ENCODE measurements at regions not wholly inside any gene's neighbourhood (a gene's known extent, or its start where the extent isn't known, plus 50 kb on each side); places are given as distances from the start of the nearest gene placed in this dataset.
"Not testable (repeated sequence)": the region's sequence is repeated elsewhere in the genome, so short reads cannot be mapped to it uniquely, and the experiment has no call there.

DNA sequence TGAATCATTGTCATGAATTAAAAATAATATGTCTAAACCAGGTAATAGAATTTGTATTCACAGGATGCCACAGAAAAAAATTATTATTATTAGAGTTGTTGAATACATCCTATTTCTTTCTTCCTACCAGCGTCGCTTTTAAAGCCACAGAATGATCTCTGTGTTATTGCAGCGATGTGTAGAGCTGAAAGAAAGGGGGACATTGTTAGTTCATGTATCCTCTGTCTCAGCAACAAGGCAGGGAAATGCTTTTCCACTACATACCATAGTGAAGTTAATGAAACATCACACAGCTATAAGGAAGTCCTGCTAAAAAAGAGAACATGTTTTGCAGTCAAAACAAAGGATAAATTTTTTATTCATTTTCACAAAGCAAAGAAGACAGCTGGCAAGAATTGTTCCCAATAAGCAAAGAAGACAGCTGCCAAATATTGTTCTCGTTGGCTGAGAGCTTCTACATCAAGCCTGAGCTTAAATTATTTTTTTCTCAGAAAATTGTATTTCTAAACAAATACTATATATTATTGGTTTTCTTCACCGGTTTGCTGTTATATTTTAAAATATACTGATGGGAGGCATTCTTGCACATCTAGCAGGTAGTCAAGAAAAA is 1234.4 kb downstream of the SUCLG1 start:
- DNase-seq, result no peak

DNA sequence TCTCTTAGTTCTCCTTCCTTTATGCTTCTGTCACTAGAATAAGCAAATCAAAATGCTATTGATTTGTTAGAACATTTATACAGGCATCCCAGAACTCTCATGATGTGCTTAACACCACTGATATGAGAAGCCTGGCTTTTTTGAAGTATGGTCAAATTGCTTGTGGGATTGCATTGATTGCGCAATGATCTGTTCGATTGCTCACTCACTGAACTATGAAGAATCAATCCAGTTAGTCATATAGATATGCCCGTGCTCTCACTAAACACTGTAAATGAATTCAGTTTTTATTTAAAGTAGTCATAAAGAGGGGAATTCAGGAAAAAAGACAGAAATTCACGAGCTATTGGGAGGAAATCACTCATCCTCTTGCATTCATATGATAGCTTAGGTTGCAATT is 1237.8 kb downstream of the SUCLG1 start:
- no peak for DNase-seq

DNA sequence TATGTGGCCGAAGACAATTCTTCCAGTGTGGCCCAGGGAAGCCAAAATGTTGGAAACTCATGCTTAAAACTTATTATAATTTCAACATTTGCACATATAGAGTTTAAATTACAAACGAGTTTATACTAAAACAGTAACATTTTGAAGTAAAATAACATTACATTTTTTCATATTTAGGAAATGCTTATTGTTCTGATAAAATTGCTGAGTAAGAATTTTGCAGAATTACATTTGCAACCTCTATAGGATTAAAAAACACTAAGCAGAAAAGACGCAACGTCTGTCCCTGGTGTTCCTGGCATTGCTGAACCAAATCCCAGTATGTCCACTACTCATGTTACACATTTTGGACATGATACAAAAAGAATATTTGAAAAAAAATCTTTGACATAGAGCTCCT is 1241.2 kb downstream of the SUCLG1 start:
- DNase-seq, result no peak

DNA sequence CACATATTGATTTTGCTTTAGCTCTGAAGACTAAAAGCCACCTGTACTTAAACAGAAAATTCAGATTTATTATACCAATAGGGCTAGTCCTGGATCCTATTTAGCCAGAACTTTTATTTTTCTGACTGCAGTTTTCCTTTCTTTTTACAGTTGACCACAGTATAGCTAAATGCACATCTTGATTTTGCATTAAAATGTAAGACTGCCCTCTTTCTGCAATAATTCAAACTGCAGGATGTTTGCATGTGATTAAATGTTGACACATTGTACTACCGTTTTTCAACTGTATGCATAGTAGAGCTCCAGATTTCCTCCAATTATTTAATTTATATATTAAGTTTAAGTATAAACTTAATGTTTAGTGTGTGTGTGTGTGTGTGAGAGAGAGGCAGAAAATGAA is 1262.9 kb downstream of the SUCLG1 start:
- no peak for DNase-seq

DNA sequence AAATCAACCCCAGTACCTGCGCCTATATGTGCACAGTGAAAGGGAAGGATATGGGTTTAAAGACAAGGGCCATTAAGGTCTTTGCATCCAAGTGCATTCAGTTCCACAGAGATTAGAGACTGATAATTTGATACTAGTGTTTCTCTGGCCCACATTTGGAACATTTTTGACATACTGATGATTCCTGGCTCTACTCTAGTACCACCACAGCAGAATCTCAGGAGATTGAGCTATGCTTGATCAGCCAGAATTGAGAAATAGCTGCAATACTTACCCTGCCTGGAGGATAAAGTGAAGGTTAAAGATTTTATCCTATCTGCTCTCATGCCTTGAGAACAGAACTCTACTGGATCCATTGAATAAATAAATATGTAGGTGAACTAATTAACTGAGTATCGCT is 1267.8 kb downstream of the SUCLG1 start:
- no peak for DNase-seq

DNA sequence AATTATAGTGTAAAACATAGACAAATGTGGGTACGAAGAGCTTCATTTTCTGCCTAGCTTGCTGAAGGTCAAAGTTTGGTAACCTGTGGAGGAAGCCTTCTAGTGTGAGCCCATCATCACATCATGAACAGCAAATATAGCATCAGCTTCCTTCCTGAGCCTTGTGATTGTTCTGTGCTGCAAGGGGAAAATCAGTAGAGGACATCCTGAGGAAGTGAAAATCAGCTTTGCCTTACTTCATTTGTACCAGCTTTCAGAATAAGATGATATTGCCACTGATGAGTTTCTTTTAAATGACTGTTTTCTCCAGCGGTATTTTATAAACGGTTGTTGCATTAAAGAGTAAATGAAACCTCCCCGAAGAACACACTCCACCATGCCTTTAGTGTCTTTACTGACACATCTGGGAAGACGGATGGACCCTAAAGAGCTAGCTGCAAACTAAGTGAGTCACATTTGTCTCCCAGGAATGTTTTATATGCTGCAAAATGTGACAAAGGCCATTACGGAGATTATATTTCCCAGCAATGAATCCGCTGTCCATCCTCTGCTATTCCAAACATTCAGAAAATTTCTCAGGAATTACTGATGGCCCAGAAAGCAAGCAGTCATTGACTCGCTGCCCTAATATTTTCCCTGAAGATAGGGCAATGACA is 1272.8 kb downstream of the SUCLG1 start:
- no peak for DNase-seq

DNA sequence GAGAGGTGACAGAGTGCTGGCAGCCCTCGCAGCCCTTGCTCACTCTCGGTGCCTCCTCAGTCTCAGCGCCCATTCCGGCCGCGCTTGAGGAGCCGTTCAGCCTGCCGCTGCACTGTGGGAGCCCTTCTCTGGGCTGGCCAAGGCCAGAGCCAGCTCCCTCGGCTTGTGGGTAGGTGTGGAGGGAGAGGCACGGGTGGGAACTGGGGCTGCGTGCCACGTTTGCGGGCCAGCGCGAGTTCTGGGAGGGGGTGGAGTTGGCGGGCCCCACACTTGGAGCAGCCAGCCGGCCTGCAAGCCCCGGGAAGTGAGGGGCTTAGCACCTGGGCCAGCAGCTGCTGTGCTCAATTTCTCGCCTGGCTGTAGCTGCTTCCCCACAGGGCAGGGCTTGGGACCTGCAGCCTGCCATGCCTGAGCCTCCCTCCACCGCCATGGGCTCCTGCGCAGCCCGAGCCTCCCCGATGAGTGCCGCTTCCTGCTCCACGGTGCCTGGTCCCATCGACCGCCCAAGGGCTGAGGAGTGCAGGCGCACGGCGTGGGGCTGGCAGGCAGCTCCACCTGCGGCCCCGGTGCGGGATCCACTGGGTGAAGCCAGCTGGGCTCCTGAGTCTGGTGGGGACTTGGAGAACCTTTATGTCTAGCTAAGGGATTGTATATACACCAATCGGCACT is 1278.1 kb downstream of the SUCLG1 start:
- not testable (repeated sequence) for DNase-seq

DNA sequence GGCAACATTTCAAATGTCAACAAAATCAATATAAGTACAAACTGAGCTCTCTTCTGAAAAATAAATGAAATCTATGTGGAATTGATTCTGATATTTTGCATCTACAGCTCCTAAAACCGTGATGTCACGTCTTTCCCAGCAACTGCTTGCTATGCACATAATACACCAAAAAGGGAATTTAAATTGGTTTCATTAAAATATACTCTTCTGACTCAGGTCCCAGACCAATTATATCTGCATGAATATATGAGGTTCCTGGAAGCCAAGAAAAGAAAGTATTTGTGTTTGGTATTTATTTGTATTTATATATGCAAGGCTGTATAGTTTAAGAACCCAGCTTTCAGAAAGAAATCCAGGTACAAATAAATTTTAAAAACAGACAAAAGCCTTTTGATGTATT is 1282.5 kb downstream of the SUCLG1 start:
- no peak for DNase-seq

DNA sequence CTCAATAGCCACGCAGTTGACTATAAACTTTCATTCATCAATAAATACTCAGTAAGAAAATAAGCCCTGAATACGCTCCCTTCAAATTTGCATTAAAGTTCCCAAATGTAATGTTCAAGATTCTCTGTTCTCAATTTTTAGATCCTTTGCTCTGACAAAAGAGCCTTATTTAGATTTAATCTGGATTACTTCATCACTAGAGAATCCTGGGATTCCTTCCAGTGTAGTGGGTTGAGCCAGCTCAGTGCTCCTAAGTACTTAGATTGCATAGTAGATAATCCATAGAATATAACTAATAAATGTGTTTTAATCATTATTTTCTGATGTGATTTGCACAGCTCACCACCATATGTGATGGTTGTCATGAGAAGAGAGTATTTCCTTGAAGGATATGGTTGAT is 1286.2 kb downstream of the SUCLG1 start:
- DNase-seq, result no peak

DNA sequence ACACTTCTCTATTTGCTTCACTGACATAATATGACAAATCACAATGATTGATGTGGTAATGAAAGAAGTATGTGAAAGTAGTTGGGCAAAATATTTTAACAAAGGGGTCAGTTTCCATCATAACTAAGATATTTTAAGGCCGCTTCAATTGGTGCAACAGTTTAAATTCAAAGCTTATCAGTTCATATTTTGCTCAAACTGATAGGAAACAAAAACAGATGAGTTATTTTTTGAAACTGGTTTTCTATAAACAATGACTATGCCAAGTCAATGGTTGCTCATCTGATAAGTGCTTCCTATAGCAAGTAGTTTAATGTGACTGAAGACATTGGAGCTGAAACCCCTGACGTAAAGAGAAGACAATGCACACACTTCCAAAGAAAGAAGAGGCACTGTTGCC is 1290.7 kb downstream of the SUCLG1 start:
- DNase-seq, result no peak

DNA sequence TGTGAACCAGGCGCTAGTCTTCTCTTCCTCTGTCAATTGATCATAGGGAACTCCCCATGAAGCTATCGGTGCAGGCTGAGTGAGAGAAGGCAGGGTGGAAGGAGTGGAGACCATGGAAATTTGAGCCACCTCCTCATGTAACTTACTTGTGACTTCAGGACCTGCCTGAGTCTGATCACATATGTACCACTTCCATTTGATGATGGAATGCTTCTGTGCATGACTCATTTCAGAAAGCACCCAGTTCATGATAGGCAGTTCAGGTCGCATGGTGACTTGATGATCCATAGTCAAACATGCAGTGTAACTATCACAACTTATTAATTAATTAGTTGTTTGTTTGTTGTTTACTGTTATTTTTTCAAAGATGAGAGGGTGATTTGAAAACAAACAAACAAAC is 1296.7 kb downstream of the SUCLG1 start:
- no peak for DNase-seq

DNA sequence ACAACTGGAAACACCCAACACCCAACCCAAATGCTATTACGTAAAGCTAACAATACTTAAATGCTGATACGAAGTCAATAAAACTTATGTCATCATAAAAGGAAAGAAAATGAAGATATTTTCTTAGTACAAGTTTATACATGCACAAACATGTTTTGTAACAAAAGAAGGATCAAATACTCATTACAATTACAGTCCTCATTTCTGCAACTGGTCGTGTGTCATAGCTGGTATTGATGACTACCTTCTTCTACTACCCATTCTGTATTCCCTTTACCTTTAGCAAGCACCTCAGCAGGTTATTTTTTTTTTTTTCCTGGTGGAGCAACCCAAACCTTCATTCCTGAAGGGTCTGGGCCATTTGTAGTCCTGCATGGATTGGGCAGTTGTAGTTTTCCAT is 1298.5 kb downstream of the SUCLG1 start:
- no peak for DNase-seq

DNA sequence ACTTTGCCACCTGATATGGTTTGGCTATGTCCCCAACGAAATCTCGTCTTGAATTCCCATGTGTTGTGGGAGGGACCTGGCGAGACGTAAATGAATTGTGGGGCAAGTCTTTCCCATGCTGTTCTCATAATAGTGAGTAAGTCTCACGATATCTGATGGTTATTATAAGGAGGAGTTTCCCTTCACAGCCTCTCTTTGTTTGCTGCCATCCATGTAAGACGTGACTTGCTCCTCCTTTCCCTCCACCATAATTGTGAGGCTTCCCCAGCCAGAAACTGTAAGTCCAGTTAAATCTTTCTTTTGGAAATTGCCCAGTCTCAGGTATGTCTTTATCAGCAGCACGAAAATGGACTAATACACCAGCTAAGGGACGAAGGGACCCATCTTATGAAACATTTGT is 1303.3 kb downstream of the SUCLG1 start:
- no peak for DNase-seq

DNA sequence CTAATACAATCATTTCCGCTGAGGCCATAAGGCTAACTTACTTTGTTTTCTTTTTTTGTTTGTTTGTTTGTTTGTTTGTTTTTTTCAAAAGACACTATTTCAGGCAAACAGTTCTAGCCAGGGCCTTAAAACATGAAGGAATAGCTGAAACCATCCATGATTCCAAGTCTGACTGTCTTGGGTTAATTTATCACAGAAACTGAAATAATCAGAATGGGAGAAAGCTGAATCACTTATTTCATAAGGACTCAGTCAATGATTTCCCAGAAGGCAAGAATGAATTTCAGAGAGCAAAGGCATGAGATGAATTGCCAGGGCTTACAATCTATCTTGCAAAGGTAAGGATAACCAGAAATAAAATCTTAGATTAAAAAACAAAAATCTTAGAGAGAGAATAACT is 1315.1 kb downstream of the SUCLG1 start:
- no peak for DNase-seq

DNA sequence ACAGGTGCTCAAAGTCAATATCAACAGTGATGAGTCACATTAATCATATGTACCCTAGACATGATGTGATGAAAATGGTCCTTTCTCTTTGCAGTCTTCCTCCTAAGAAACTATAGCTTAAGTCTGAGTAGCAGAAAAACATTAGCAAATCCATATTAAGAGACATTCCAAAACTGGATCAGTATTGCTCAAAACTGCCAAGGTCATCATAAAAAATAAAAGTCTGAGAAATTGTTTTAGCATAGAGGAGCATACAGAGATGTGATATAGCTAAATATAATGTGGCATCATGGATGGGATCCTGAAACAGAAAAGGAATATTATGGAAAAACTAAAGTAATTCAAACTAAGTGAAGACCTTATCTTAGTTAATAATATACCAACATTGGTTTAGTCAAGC is 1316.1 kb downstream of the SUCLG1 start:
- DNase-seq, result no peak

DNA sequence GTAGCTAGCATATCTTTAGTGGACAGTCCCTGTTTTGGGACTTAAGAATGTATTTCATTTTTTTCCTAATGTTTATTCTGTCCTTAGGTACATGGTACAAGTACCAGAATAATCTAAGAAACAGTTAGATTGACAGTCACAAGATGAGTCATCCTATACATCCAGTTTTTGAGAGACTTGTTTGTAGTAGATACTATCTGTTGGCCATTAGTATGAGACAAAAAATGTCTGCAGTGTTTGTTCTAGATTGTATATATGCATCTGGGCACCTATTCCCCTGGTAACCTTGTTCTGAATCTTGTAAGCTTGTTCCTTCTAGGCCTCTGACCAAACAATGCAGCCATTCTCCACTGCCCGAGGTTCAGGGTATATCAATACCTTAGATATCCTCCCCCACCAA is 1343.5 kb downstream of the SUCLG1 start:
- no peak for DNase-seq

DNA sequence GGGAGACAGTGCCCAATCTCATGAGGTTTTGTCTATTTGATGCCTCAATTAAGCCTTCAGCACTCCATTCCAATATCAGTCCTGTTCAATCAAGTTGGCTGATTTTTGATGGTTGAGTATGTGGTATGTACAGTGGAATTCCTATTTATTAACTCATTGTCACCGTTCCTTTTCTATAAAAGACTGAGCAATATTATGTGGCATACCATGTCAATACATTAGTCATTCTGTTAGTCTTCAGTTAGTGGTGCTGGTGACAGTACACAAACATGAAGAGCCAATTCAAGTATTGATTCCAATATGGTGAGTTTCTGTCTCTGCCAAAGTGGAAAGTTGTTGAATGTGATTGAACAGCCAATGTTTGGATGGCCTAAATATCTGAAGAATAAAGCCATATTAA is 1343.9 kb downstream of the SUCLG1 start:
- DNase-seq, result no peak

DNA sequence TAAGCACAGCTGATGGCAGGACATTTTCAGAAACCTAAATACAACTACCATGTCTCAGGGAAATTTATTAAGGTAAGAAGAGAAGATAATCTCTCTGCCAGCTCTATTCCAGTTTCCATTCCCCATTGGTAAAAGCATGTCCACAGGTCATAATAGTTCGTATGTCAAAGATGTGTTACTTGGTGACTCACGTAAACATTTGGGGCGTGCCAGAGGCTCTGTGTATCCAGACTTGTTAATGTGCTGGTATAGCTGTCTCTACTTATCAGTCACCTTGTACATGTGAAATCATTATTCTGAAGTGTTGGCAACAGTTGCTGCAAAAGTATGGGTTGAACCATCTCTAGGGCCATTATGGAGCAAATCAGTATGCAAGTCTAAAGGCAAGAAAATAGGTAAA is 1345.1 kb downstream of the SUCLG1 start:
- DNase-seq, result no peak

DNA sequence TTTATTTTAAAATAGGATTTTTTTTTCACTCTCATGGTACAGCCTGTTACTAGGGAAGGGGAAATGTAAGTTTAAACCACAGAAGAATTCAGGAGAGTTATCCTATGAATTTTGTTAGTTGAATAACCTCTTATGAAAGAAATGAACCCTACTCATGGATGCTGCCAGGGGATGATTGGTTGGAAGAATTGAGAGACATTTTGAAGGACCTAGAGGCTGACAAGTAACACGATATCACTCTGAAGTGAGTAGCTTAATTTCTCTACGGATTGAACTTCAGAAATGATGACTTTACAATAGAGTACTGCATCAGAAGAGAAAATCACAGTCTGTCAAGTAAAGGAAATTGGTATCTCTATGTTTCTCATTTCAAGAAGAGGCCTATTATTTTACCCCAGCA is 1346.2 kb downstream of the SUCLG1 start:
- DNase-seq, result no peak

DNA sequence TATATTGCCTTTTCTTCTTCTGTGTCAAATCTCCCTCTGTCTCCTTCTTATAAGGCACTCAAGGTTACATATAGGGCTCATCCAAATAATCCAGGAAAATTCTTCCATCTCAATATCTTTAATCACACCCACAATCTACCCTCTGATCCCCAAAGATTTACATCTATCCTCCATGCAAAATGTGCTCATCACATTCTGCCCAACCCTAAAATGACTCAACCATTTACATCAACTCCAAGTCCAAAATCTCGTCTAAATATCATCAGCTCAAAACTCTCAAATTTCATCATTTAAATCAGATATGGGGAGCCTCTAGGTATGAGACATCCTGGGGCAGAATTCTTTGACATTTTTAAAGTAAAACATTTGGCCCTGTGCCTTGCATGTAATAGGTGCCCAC is 1349.8 kb downstream of the SUCLG1 start:
- no peak for DNase-seq

DNA sequence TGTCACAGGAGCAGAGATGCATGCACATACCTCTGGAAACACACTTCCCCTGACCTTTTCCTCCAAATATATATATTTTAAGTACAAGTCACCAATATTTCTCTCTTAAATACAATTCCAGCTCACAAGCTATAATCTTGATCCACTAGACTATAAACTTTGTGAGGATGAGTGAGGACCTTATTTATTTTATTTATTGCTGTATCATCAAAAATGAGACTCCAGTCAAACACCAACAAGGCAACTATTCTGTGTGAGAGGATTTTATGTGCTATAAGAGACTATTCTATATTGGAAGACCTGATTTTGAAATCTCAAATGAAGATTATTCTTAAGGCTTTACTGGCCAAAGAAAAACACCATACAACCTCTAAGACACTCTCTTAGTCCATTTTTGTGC is 1352.2 kb downstream of the SUCLG1 start:
- DNase-seq, result no peak

DNA sequence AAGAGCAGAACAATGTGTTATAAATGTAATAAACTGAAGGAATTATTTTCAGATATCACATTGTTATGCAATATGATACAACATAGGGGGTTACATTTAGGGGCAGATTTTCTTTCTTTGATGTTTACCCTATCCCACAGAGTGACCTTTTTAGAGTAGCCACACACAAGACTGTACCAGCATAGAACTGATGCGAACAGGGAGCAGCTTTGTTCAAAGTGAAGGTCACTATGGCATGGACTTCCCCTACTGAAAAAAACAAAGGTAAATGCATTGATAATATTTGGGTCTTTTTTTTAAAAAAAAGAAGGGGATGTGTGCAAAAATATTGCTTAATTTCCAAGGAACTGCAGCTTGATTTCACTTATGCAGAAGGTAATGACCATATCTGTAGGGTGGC is 1354.9 kb downstream of the SUCLG1 start:
- DNase-seq, result no peak

DNA sequence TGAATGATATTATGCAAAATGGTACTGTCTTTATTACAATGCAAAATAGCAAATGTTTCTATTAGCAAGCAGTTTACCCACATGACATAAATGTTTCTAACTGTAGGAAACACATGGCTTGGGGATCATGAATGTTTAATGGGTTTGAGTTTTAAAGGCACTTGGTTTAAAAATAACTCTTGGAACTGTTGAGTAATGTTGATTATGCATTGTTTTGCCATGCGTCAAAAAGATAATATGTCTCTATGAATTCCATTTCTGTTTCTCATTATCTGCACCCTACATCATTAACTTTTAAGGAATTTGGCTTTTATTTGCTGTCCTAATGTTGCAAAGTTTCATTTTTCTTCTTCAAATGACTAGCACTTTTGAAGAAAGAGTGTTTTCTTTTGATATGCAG is 1355.5 kb downstream of the SUCLG1 start:
- DNase-seq, result no peak

DNA sequence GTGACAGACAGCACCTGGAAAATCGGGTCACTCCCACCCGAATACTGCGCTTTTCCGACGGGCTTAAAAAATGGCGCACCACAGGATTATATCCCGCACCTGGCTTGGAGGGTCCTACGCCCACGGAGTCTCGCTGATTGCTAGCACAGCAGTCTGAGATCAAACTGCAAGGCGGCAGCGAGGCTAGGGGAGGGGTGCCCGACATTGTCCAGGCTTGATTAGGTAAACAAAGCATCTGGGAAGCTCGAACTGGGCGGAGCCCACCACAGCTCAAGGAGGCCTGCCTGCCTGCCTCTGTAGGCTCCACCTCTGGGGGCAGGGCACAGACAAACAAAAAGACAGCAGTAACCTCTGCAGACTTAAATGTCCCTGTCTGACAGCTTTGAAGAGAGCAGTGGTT is 1370.0 kb downstream of the SUCLG1 start:
- not testable (repeated sequence) for DNase-seq

DNA sequence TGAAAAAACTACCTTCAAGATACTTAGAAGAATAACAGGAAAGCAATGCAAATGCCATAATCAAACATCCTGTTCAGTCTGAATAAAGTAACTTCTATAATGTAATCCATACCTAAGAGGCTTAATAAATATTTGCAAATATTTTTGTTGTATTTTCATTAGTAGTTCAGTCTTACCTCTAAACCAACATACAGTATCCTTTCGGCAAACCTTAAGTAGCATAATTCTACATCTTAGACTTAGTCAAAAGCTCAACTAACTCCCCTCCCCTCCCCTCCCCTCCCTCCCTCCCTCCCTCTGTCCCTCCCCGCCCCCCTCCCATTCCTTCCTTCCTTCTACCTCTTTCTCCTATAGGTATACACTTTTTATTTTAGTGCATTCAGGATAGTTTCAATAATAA is 1373.2 kb downstream of the SUCLG1 start:
- DNase-seq, result no peak

Data from GDM1 (cell line).